BJ (cell line): ENCODE measurements at regions not wholly inside any gene's neighbourhood (a gene's known extent, or its start where the extent isn't known, plus 50 kb on each side); places are given as distances from the start of the nearest gene placed in this dataset.
"Not testable (repeated sequence)": the region's sequence is repeated elsewhere in the genome, so short reads cannot be mapped to it uniquely, and the experiment has no call there.

Source experiments
- CTCF ChIA-PET: fragments of 350-600 bp; formaldehyde crosslinking; extraction: SDS; loops from one replicate; lab custom pipeline; 2021; ENCODE audit warnings: antibody characterized with exemption, inconsistent platforms; lab: Yijun Ruan, JAX
- POLR2A ChIA-PET: fragments of 300-600 bp; sonication (Branson Sonifier 250); formaldehyde crosslinking; extraction: SDS; loops from one replicate; lab custom pipeline; 2021; ENCODE audit warnings: antibody characterized with exemption; lab: Charles Lee
- DNase-seq: peaks from one replicate; pipeline ENCODE4 v3.0.0-alpha.2; 2011; ENCODE audit warnings: low read depth
- H3K27me3 ChIP-seq: 2 replicates; pipeline ENCODE4 v1.6.0; 2011; ENCODE audit warnings: low read length; ENCODE audit not compliant: control insufficient read depth, insufficient read depth
- H3K36me3 ChIP-seq: 2 replicates; pipeline ENCODE4 v1.5.1; 2011; ENCODE audit warnings: low read length; ENCODE audit not compliant: control insufficient read depth, insufficient read depth
- H3K4me3 ChIP-seq: 2 replicates; pipeline ENCODE4 v1.5.1; 2011; ENCODE audit warnings: low read depth, mild to moderate bottlenecking, control low read depth, low read length
- TF ChIP-seq, protein P1 (sequence below): IDR thresholded peaks from 2 replicates; pipeline ENCODE4 v1.5.1; 2011; ENCODE audit warnings: low read depth, mild to moderate bottlenecking, control low read depth, inconsistent platforms, low read length, moderate library complexity; ENCODE audit not compliant: insufficient read depth

- ChIA-PET CTCF (interaction anchor here (0.6 kb wide), 1 partner anchor 17 kb away, joined by 3 read pairs; no protein-coding TSS in a partner anchor), POLR2A (no interaction called here)
- TF ChIP-seq, protein P1, sequence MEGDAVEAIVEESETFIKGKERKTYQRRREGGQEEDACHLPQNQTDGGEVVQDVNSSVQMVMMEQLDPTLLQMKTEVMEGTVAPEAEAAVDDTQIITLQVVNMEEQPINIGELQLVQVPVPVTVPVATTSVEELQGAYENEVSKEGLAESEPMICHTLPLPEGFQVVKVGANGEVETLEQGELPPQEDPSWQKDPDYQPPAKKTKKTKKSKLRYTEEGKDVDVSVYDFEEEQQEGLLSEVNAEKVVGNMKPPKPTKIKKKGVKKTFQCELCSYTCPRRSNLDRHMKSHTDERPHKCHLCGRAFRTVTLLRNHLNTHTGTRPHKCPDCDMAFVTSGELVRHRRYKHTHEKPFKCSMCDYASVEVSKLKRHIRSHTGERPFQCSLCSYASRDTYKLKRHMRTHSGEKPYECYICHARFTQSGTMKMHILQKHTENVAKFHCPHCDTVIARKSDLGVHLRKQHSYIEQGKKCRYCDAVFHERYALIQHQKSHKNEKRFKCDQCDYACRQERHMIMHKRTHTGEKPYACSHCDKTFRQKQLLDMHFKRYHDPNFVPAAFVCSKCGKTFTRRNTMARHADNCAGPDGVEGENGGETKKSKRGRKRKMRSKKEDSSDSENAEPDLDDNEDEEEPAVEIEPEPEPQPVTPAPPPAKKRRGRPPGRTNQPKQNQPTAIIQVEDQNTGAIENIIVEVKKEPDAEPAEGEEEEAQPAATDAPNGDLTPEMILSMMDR: no peak
- H3K27me3 ChIP-seq: no peaks in the 10 kb centered on the region
- DNase-seq: no peak
- H3K4me3 ChIP-seq: peak overlapping the region; percentile 88
- no peaks in the 10 kb centered on the region for H3K36me3 ChIP-seq
Observed at GRCh38 chr17:68102318-68102758, 66.8 kb downstream of the KPNA2 start.

DNA sequence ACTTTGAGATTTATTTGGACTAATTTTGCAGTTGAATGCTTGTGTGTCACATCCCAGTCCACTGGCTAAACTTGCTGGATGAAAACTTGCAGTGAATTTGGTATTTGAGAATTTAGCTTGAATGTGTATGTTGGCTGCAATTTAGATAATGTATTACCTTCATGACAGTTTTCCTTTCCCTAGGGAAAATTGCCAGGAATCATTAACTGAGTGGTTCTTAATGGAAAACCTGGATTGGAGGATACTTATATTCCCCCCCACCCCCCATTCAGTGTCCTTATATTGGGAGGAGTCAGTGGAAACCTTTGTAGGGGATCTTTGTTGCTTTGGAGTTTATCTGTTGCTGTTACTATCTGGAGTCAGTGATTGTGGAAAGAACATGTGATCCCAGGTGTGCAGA is 67.6 kb downstream of the KPNA2 start:
- H3K27me3 ChIP-seq: no peaks in the 10 kb centered on the region
- no peak for DNase-seq
- TF ChIP-seq, protein P1: no peak
- POLR2A ChIA-PET: no interaction called here
- CTCF ChIA-PET: no interaction called here
- no peaks in the 10 kb centered on the region for H3K36me3 ChIP-seq
- H3K4me3 ChIP-seq: no peak overlapping the region

DNA sequence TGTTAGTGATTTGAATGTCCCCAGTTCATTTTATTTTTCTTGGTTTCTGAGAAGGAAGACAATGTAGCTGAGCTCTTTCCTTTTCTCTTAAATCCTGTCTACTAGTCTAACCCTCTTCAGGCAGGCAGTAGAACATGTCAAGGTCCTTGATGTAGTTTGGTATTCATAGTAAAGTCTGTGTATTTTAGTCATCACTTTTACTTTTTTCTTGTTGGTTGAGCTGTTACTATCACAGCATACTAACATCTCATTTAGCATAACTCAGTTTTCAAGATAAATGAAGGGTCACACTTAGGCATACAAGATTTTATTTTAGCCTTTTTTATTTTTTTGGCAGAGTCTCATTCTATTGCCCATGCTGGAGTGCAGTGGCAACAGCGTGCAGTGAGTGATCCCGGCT is 70.5 kb downstream of the KPNA2 start:
- POLR2A ChIA-PET: no interaction called here
- Histone ChIP-seq H3K36me3 (no peaks in the 10 kb centered on the region), H3K4me3 (no peak overlapping the region), H3K27me3 (no peaks in the 10 kb centered on the region)
- TF ChIP-seq, protein P1: no peak
- CTCF ChIA-PET: no interaction called here
- DNase-seq: no peak

DNA sequence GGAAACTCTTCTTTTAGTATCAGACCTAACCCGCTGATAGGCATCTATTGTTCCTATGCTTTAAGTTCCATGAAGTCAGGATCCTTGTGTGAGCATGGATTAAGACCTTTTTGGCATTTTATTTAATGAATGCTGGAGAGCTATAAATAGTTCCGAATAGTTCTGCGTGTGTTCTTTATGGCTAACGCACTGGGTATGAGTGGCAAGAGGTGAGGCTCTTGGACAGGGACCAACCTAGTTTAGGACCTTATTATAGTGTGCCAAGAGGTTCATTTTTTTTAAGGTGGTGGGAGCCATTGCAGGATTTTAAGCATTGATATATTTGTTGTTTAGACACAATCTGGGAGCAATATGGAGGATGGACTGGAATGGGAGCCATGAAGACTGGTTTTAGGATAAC is 71.8 kb downstream of the KPNA2 start:
- H3K36me3 ChIP-seq: no peaks in the 10 kb centered on the region
- DNase-seq: no peak
- POLR2A ChIA-PET: no interaction called here
- TF ChIP-seq, protein P1: no peak
- H3K4me3 ChIP-seq: no peak overlapping the region
- CTCF ChIA-PET: no interaction called here
- no peaks in the 10 kb centered on the region for H3K27me3 ChIP-seq

DNA sequence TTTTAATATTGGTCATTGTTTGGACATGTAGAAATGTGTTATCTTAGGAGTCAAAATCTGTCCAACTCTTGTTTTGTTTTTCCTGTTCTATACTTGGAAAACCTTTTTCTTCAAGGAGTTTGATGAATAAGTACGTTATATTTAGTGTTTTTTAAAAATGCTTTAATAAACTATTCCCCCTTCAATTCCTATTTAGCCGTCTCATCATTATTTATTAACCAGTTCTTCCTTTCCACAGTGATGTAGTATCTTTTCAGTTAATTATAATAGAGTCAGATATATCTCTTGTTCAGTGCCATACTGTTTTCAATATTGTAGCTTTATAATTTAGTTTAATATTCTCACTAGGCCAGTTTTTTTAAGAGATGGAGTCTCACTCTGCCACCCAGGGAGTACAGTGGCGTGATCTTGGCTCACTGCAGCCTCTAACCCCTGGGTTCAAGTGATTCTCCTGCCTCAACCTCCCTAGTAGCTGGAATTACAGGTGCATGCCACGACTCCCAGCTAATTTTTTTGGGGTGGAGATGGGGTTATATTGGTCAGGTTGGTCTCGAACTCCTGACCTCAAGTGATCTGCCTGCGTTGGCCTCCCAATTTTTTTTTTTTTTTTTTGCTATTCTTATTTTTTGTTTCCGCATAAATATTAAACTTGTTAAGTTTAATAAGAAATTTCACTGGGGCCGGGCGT is 72.9 kb downstream of the KPNA2 start:
- Histone ChIP-seq H3K36me3 (no peaks in the 10 kb centered on the region), H3K4me3 (no peak overlapping the region), H3K27me3 (no peaks in the 10 kb centered on the region)
- POLR2A ChIA-PET: no interaction called here
- DNase-seq: no peak
- CTCF ChIA-PET: interaction anchor here (0.6 kb wide), 2 partner anchors 93 to 126 kb away, joined by 3 to 6 read pairs; no protein-coding TSS in a partner anchor
- TF ChIP-seq, protein P1: no peak

GRCh38 chr17:68109404-68109803 is 73.9 kb downstream of the KPNA2 start:
- H3K27me3 ChIP-seq, H3K4me3 ChIP-seq, DNase-seq, POLR2A ChIA-PET, H3K36me3 ChIP-seq: not testable (repeated sequence)
- CTCF ChIA-PET: interaction anchor here (0.6 kb wide), 1 partner anchor 125 kb away, joined by 3 read pairs; no protein-coding TSS in a partner anchor

- H3K4me3 ChIP-seq, H3K27me3 ChIP-seq, POLR2A ChIA-PET, DNase-seq, H3K36me3 ChIP-seq, CTCF ChIA-PET: not testable (repeated sequence)
Observed at GRCh38 chr17:68116211-68116610, 80.7 kb downstream of the KPNA2 start.
